TTC549 (cell line): ENCODE measurements at regions not wholly inside any gene's neighbourhood (a gene's known extent, or its start where the extent isn't known, plus 50 kb on each side); places are given as distances from the start of the nearest gene placed in this dataset.

Experiments
- FAIRE-seq: peaks from 2 replicates; lab custom pipeline; 2012; peaks lifted over from hg19 to GRCh38; lab: Jason Lieb, UNC

GRCh38 chr15:47517737-47518136 is 199.6 kb upstream of the SEMA6D start:
- FAIRE-seq: no peak

- no peak for FAIRE-seq
These were observed 193.4 kb upstream of the SEMA6D start for GRCh38 chr15:47523681-47524475.

DNA sequence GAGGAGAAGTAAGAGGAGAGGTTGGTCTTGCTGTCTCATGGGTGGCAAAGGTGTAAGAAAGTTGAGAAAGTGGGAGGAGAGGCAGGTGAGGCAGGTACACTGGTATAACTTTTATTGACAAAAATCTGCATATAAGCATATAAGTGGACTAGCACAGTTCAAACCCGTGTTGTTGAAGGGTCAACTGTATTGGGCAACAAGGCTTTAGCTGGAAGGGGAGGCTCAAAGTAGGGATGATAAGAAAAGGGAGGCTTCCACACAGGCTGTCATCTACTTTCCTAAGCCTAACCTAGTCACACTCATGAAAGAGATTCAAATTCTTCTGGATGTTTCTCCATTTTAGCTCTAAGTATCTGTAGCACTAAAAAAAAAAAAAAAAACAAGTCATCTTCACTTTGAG is 188.1 kb upstream of the SEMA6D start:
- no peak for FAIRE-seq

- FAIRE-seq: no peak
These were observed 182.6 kb upstream of the SEMA6D start for GRCh38 chr15:47534673-47535072.

GRCh38 chr15:47541562-47541961 is 175.7 kb upstream of the SEMA6D start:
- no peak for FAIRE-seq

DNA sequence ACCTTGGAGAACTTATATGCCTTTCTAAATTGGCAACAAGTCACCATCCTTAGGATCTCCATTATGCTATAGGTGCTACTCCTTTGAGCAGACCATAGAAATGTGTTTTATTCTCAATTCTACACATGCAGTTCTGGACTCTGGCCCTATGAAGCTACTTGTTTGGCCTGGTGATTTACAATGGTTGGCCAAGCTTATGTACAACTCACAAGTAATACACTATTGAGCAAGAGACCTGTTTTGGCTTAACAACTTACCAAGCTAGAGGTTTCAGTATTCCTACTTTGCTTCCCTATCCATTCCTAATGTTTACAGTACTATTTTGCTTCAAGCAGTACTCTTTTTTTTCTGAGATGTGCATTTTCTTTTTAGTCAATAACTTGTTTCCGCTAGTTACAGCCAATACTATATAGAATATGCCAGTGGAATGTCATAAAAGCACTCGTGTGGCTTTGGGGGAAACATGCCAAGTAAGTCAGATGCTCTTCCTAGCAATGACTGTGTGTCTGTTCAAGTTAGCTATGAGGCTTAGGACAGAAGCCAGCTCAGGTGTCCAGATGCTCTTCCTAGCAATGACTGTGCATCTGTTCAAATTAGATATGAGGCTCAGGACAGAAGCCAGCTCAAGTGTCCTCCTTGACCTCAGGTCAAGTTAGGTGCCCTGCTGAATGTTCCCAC is 174.9 kb upstream of the SEMA6D start:
- no peak for FAIRE-seq

DNA sequence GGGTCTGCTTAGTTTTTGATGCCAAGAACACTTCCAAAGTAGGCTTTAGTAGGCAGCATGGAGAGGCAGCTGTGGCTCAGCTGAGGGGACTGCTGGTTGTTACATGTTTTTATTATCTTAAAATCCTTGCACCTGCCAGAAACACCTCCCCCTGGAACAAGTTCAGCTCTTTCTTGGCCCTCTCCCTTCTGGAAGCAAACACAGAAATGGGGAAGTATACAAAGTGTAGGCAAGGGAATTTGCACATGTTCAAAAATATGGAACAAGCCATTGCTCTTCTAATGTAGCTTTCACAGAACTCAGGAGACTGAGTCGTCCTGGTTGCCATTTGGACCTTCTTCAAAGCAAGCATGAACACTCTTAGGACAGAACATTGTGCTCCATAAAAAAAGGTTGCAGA is 169.1 kb upstream of the SEMA6D start:
- no peak for FAIRE-seq

DNA sequence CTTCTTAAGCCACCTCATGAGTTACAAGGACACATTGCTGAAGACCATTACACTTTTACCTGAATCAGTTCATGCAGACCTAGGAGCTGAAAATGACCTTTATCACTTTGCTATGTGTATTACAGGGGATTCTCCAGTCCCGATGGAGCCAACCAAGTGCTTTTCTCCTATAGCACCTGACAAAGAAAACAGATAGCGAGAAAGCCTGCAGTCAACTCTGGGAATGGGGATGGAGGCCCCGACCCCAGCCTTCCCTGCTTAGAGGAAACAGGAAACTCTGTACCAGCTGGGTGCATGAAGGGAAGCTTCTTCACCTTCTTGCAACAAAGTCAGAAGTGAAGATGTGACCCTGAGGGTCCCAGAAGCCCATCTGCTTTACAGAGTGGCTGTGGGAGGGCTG is 168.3 kb upstream of the SEMA6D start:
- FAIRE-seq: no peak

GRCh38 chr15:47551079-47551478 is 166.2 kb upstream of the SEMA6D start:
- FAIRE-seq: no peak

DNA sequence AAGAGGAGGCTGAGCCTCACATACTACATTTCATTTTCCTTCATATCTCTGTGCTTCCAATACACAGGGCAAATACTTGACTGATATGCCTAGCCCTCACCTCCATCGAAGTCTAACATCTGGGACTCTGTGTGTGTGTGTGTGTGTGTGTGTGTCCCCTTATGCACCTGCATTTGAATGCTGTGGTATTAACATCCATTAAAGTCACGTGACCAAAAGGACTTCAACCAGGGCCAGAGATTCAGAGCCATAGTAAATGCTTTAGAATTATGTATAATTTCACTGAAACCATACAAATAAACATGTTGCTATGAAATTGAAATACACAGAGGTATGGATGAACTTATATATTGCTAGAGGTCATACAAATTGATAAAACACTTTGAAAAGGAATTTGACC is 165.8 kb upstream of the SEMA6D start:
- FAIRE-seq: no peak

DNA sequence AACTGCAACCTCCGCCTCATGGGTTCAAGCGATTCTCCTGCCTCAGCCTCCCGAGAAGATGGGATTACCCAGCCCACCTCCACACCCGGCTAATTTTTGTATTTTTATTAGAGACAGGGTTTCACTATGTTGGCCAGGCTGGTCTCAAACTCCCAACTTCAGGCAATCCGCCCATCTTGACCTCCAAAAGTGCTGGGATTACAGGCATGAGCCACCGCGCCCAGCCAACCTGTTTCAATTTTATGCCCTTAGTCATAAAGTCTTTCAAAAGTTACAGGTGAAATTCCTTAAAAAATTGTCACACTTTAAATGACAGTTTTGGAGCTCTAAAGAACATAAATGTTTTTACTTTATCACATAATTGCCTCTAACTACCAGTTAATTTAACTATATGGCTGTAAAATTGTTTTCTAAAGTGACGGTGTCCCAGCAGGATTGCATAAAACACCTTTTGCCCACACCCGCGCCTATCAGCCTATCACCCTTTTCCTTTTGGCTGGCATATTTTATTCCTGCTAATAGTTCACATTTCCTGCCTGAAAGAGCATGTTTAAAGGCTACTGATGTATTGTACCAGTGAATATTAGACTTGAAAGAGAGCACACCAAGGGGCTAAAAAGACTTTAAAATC is 164.2 kb upstream of the SEMA6D start:
- FAIRE-seq: no peak

DNA sequence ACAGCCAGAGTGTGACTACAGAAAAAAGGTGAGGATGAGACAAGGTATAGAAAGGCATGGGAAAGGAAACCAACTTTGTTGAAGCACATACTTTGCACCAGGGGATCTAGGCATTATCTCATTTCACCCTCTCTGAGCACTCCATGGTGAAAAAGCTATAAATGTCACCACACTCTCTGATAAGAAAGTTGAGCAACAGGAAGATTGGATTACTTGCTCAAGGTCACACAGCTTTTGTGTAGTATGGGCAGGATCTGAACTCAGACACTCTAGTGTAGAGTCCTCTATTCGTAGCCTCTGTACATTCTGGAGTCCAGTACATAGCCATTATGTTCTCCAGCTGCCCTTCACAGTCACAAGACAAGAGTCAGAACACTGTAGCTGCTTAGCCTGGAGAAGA is 163.4 kb upstream of the SEMA6D start:
- FAIRE-seq: no peak

- FAIRE-seq: no peak
These were observed 156.2 kb upstream of the SEMA6D start for GRCh38 chr15:47561102-47561501.

GRCh38 chr15:47565949-47566348 is 151.4 kb upstream of the SEMA6D start:
- no peak for FAIRE-seq

- FAIRE-seq: no peak
These were observed 150.7 kb upstream of the SEMA6D start for GRCh38 chr15:47566610-47567009.

GRCh38 chr15:47568030-47568429 is 149.3 kb upstream of the SEMA6D start:
- FAIRE-seq: no peak

DNA sequence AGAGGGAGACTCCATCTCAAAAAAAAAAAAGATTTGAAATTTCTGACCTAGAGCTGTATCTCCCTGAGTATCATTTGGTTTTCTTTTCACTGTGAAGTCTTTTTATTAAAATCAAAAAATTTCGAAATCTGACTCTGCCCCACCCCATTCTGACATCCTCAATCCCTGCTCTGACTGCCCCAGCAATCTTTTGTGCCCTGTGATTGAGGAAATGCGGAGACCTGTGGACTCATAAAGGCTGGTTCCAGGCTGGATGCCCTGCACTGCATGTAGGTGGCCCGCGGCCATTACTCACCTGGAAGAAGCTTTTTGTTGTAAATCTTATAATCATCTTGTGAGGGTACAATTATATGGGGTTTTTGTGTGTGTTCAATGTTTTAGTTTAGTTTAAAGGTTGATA is 147.3 kb upstream of the SEMA6D start:
- no peak for FAIRE-seq

DNA sequence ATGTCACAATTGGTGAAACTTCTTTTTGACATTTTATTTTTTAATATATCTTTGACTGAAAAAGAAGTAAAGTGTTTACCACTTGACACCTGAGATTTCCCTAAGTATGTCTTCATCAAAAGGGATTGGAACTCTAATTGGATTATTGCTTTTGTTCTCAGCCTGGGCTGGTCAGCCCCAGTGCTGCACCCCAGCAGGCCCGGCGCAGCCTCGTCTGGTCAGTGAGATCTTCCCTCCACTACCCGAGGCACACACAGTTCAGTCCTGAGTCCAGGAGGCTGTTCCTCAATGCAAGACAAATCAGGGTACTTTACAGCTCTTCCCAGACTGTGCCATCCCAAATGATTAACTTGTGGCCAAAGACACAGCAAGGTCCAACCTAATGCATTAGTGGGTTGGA is 146.9 kb upstream of the SEMA6D start:
- FAIRE-seq: no peak

DNA sequence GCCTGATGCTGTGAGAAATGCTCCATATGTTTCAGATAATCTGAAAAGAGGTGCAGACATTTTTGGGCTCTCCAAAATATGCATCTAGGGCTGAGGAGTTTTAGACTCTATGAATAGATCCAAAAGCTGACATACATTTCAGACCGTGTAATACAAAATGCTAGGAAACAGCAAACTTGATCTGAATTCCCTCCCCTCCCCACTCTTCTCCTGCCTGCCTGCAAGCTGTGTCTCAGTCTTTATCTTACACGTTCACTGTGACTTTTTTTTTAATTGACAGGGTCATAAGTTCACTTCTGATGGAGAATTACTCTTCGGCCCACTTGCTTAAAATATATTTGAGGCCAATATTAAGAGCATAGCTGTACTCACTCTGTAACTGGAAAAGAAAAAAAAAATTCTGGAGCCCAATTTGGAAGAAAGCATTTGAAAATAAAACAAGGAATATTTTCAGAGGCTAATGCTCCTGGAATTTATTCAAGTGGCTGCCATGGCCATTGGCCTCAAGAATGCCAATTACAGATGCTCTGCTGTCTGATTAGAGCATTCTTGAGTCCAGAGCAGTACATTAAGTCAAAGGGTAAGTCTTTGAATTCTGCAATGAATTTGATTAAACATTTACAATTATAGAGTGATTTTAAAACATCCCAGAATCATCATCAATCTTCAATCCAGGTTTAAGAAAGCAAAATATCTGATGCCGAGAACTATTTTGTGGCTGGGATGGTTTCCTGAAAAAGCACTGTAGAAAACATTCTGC is 146.2 kb upstream of the SEMA6D start:
- no peak for FAIRE-seq

- no peak for FAIRE-seq
These were observed 143.6 kb upstream of the SEMA6D start for GRCh38 chr15:47573673-47574072.

GRCh38 chr15:47577000-47577399 is 140.3 kb upstream of the SEMA6D start:
- no peak for FAIRE-seq

DNA sequence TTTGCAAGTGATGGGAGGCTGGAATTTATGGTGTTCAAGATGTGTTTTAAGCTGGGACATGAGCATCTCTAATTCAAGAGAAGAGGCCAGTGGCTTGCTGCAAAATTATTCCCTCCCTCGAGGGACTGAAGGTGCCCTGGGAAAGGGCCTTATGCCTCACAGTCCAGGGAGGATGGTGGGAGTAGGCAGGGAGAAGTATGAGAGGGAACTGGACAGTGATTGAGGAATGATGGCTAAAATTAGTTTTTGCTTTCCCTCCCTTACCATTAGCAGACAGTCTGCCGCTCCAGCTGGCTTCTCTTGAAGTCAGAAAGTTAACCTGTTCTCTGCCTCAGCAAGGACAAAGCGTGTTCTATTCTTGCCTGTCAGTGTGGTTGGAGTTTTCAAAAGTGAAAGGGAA is 139.8 kb upstream of the SEMA6D start:
- no peak for FAIRE-seq

DNA sequence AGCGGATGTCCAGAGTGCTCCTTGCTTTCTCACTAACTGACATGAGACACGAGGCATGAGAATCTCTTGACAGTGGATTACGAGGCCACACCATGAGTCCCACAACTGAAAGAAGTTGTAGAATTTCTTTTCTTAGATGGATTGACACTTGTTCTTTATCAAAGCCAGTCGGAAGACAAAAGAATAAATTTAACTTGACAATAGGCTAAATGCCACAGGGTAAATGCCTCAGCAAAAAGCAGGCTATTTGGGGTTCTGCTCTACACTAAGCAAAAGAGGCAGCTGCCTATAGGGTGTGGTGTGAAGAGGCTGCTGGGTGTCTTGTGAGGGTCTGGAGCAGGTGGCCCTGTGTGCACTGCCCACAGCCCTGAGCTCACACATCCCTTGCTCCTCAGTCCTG is 135.1 kb upstream of the SEMA6D start:
- no peak for FAIRE-seq
